Naive thymus-derived CD8-positive, alpha-beta T cell (primary cell): ENCODE measurements at regions not wholly inside any gene's neighbourhood (a gene's known extent, or its start where the extent isn't known, plus 50 kb on each side); places are given as distances from the start of the nearest gene placed in this dataset.
"Not testable (repeated sequence)": the region's sequence is repeated elsewhere in the genome, so short reads cannot be mapped to it uniquely, and the experiment has no call there.

Experiments used
- ATAC-seq, 2 donors: fragments of 150-1000 bp; cut with Tn5 transposase in 1 of 2; sonication (Bioruptor Pico), chemical (Tn5 transposase) in 1 of 2; 1 replicate in 1 of 2; 2 replicates in 1 of 2; pipeline ENCODE4 v1.10.0; 2021; ENCODE audit warnings: mild to moderate bottlenecking in 2 of 2, moderate library complexity in 2 of 2
- POLR2A ChIA-PET: fragments of 350-600 bp; sonication (Branson Sonifier 250); formaldehyde crosslinking; loops from one replicate; lab custom pipeline; 2021; ENCODE audit warnings: antibody characterized with exemption; lab: Charles Lee
- DNase-seq, 10 donors: peaks; one replicate each; pipeline versions ENCODE4 v3.0.0 to v3.0.0-alpha.2; 2020 to 2022
- H3K27ac Mint-ChIP-seq, 10 donors: one replicate each; pipeline ENCODE4 v1.8.0; 2020 to 2022; ENCODE audit warnings: mild to moderate bottlenecking in 10 of 10, mixed read lengths in 10 of 10, moderate library complexity in 4 of 10, inconsistent platforms in 1 of 10
- H3K27me3 Mint-ChIP-seq, 5 donors: one replicate each; pipeline ENCODE4 v1.8.0; 2021 to 2022; ENCODE audit warnings: mixed read lengths in 5 of 5
- H3K36me3 Mint-ChIP-seq, 3 donors: one replicate each; pipeline ENCODE4 v1.8.0; 2020 to 2022; ENCODE audit warnings: mixed read lengths in 3 of 3, mild to moderate bottlenecking in 2 of 3, inconsistent platforms in 1 of 3
- H3K4me1 Mint-ChIP-seq, 4 donors: one replicate each; pipeline ENCODE4 v1.8.0; 2021 to 2022; ENCODE audit warnings: mixed read lengths in 4 of 4
- H3K4me3 Mint-ChIP-seq, 10 donors: one replicate each; pipeline ENCODE4 v1.8.0; 2020 to 2022; ENCODE audit warnings: mild to moderate bottlenecking in 10 of 10, mixed read lengths in 10 of 10, moderate library complexity in 6 of 10, inconsistent platforms in 1 of 10
- H3K9me3 Mint-ChIP-seq, 9 donors: one replicate each; pipeline ENCODE4 v1.8.0; 2020 to 2022; ENCODE audit warnings: mixed read lengths in 9 of 9, mild to moderate bottlenecking in 3 of 9, inconsistent platforms in 1 of 9, moderate library complexity in 1 of 9

DNA sequence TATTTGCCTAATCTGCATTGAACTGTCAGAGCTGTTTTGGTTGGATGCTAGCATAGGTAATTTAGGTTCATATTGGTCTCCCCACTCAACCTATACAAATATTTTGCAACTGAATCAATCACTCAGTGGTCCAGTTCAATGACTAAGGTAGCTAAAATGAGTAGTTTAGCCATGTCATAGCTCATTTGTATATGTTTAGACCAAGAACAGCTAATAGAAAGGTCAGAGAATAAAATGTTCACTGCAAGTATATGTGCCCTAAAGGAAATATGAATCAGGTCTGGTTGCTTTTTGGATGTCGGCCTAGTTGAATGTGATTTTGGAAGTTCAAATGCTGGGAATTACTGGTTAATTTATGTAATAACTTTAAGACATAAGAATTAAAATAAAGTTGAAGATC is 883.9 kb downstream of the LRFN5 start:
- ATAC-seq (no peak), DNase-seq (no peak)
- no peaks in the 10 kb centered on the region for H3K27me3 Mint-ChIP-seq
- POLR2A ChIA-PET: no interaction called here
- H3K4me3 Mint-ChIP-seq: no peak overlapping the region
- no peak overlapping the region for H3K27ac Mint-ChIP-seq
- peaks cover 0 to 21% (median 3%) of the 10 kb centered on the region in 9 donors for H3K9me3 Mint-ChIP-seq
- H3K36me3 Mint-ChIP-seq: no peaks in the 10 kb centered on the region
- no peaks in the 10 kb centered on the region for H3K4me1 Mint-ChIP-seq

DNA sequence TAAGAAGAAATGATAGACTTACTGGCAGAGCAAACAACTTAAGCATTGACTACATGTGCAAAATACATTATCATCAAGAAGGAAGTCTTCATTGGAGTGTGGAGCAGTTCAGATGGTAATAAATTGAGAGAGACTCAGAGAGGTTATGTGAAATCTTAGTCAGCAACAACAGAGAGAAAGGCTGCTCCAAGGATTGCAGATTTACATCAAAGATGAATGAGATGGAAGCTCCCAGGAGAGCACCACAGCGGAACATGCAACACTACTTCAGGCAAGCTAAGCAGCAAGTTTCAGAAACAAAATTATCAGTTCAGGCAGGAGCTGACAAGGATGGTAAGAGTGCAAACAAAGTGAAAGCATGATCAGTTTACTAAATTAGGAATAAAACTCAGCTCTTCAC is 882.3 kb downstream of the LRFN5 start:
- peaks cover 0 to 21% (median 3%) of the 10 kb centered on the region in 9 donors for H3K9me3 Mint-ChIP-seq
- H3K36me3 Mint-ChIP-seq: no peaks in the 10 kb centered on the region
- no peak overlapping the region for H3K4me3 Mint-ChIP-seq
- no peak overlapping the region for H3K27ac Mint-ChIP-seq
- POLR2A ChIA-PET: no interaction called here
- DNase-seq (no peak), ATAC-seq (no peak)
- H3K4me1 Mint-ChIP-seq: no peaks in the 10 kb centered on the region
- H3K27me3 Mint-ChIP-seq: no peaks in the 10 kb centered on the region

DNA sequence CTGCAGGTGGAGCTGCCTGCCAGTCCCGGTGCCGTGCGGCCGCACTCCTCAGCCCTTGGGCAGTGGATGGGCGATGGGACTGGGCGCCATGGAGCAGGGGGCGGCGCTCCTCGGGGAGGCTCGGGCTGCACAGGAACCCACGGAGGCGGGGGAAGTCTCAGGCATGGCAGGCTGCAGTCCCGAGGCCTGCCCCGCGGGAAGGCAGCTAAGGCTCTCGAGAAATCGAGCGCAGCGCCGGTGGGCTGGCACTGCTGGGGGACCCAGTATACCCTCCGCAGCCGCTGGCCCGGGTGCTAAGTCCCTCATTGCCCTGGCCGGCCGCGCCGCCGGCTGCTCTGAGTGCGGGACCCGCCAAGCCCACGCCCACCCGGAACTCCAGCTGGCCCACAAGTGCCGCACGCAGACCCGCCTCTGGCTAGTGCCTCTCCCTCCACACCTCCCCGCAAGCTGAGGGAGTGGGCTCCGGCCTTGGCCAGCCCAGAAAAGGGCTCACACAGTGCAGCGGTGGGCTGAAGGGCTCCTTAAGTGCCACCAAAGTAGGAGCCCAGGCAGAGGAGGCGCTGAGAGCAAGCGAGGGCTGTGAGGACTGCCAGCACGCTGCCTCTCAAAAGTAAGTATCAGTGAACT is 875.8 kb downstream of the LRFN5 start:
- H3K36me3 Mint-ChIP-seq, H3K9me3 Mint-ChIP-seq, POLR2A ChIA-PET, ATAC-seq, H3K27me3 Mint-ChIP-seq, H3K27ac Mint-ChIP-seq, H3K4me3 Mint-ChIP-seq, H3K4me1 Mint-ChIP-seq: not testable (repeated sequence)
- peak in 1 of 10 donors; percentile 61 for DNase-seq

DNA sequence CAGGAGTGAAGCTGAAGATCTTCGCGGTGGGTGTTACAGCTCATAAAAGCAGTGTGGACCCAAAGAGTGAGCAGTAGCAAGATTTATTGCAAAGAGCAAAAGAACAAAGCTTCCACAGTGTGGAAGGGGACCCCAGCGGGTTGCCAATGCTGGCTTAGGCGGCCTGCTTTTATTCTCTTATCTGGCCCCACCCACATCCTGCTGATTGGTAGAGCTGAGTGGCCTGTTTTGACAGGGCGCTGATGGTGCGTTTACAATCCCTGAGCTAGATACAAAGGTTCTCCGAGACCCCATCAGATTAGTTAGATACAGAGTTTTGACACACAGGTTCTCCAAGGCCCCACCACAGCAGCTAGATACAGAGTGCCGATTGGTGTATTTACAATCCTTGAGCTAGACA is 875.0 kb downstream of the LRFN5 start:
- ATAC-seq, H3K4me1 Mint-ChIP-seq, H3K9me3 Mint-ChIP-seq, H3K36me3 Mint-ChIP-seq, POLR2A ChIA-PET, H3K27ac Mint-ChIP-seq, H3K4me3 Mint-ChIP-seq, H3K27me3 Mint-ChIP-seq, DNase-seq: not testable (repeated sequence)

DNA sequence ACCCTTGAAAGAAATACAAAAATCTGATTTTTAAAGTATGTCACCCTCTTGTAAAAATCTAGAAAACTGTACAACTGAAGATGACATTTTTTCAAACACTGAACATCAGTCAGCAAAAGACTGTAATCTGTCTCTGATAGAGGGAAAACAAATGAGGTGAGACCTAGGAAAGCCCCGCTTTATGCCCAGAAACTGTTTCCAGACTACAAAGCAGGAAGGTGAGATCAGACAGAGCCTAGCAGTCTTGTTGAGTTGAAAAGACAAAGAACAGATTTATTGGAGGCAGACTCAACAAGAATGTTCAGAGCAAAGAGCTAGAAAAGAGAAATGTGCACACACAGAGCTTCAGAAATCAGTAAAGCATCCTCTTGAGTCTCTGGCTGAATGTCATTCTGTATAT is 873.6 kb downstream of the LRFN5 start:
- Mint-ChIP-seq H3K27ac (no peak overlapping the region), H3K4me3 (no peak overlapping the region), H3K36me3 (no peaks in the 10 kb centered on the region), H3K27me3 (no peaks in the 10 kb centered on the region), H3K9me3 (peaks cover 0 to 4% (median 0%) of the 10 kb centered on the region in 9 donors), H3K4me1 (no peaks in the 10 kb centered on the region)
- DNase-seq (no peak), ATAC-seq (no peak)
- POLR2A ChIA-PET: no interaction called here

DNA sequence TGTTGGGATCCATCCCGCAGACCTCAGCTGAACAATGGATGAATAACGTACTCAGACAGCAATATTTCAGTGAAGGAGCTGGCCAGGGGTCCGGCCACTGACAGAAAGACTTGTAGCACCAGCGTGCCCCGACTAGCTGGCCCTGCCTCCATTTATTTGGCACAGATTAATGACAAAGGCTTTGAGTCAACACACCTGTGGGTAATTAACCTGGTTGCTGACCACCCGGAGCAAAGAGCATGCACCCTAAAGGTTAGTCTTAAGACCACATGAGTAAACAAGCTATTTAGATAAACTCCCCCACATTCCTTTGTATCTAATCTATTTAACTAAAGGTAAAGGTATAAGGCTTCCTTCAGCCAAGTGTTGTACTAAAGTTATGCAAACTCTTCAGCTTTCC is 868.6 kb downstream of the LRFN5 start:
- Mint-ChIP-seq H3K36me3 (no peaks in the 10 kb centered on the region), H3K4me3 (no peak overlapping the region)

DNA sequence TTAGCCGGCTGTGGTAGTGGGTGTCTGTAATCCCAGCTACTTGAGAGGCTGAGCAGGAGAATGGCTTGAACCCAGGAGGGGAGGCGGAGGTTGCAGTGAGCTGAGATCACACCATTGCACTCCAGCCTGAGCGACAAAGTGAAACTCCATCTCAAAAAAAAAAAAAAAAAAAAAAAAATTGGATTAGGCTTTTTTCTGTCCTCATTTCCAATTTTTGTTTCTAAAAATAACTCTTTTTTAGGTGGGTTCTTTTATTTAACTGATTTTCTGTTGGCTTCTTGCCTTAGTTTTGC is 863.7 kb downstream of the LRFN5 start:
- ATAC-seq (no peak), DNase-seq (no peak)
- no peaks in the 10 kb centered on the region for H3K36me3 Mint-ChIP-seq
- POLR2A ChIA-PET: no interaction called here
- peaks cover 0 to 40% (median 6%) of the 10 kb centered on the region in 9 donors for H3K9me3 Mint-ChIP-seq
- no peak overlapping the region for H3K4me3 Mint-ChIP-seq
- H3K27me3 Mint-ChIP-seq: no peaks in the 10 kb centered on the region
- H3K27ac Mint-ChIP-seq: no peak overlapping the region
- H3K4me1 Mint-ChIP-seq: no peaks in the 10 kb centered on the region

More for the DNA sequence above, 868.6 kb downstream of the LRFN5 start:
- DNase-seq (no peak), ATAC-seq (no peak)
- Mint-ChIP-seq H3K4me1 (no peaks in the 10 kb centered on the region), H3K27ac (no peak overlapping the region), H3K27me3 (no peaks in the 10 kb centered on the region), H3K9me3 (peaks cover 0 to 12% (median 3%) of the 10 kb centered on the region in 9 donors)
- POLR2A ChIA-PET: no interaction called here

DNA sequence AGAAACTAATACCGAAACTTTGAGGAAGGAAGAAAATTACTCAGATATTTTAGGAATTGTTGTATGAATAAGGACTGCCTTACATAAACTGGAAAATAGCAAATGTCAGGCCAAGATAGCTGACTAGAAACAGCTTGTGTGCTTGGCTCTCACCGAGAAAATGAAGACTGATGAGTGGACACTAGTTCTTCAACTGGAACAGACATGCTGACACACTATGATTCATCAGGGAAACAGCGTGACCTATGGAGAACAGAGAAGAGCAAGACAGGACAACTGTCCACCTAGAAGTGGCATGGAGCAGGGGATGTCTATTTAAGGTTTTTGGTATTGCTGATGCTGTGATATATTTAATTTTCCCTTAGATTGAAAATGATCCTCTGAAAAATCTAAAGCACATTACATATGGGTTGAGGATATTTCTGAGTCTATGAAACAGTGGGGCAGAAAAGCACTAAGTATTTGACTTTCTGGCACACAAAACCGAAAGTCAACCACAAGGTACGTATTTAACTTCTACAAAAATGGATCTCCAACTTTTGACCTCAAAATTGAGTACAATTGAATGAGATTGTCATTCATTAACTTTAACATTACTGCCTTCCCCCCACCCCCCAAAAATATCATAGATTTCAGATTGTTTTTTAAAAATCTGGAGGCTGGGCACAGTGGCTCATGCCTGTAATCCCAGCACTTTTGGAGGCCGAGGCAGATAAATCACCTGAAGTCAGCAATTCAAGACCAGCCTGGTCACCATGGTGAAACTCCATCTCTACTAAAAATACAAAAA is 863.2 kb downstream of the LRFN5 start:
- POLR2A ChIA-PET: no interaction called here
- Mint-ChIP-seq H3K27me3 (no peaks in the 10 kb centered on the region), H3K36me3 (no peaks in the 10 kb centered on the region), H3K27ac (no peak overlapping the region), H3K4me3 (no peak overlapping the region), H3K9me3 (peaks cover 0 to 40% (median 6%) of the 10 kb centered on the region in 9 donors), H3K4me1 (no peaks in the 10 kb centered on the region)
- ATAC-seq (no peak), DNase-seq (no peak)

DNA sequence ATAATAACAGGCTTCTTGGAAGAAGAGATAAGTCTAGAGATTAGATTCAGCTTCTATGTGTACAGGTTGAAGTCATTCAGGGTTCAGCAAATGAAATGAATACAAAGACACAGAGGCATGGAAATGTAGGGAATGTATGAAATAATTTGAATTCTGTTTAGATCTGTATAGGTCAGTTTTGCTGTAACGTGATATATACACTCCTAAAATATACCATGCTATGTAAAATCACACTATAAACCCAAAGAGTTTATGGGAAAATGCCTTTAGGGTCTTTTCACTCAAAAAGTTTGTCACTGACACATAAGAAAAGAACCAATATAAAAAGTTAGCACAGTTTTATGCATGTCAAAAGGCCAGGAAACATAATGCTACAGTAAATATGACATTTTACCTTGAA is 854.0 kb downstream of the LRFN5 start:
- POLR2A ChIA-PET: no interaction called here
- Mint-ChIP-seq H3K4me3 (no peak overlapping the region), H3K36me3 (no peaks in the 10 kb centered on the region), H3K4me1 (no peaks in the 10 kb centered on the region), H3K27ac (no peak overlapping the region), H3K9me3 (peaks cover 0 to 10% (median 3%) of the 10 kb centered on the region in 9 donors), H3K27me3 (no peaks in the 10 kb centered on the region)
- ATAC-seq (no peak), DNase-seq (no peak)

DNA sequence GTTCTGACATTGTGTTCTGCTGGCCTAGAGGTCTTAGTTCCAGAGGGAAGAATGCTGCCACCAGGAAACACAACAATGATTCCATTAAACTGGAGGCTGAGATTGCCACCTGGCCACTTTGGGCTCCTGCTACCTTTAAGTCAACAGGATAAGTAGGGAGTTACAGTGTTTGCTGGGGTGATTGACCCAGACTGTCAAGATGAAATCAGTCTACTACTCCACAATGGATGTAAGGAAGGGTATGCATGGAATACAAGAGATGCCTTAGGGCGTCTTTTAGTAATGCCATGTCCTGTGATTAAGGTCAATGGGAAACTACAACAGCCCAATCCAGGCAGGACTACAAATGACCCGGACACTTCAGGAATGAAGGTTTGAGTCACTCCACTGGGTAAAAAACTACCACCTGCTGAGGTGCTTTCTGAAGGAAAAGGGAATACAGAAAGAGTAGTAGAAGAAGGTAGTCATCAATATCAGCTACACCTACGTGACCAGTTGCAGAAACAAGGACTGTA is 852.6 kb downstream of the LRFN5 start:
- Mint-ChIP-seq H3K4me1 (no peaks in the 10 kb centered on the region), H3K27me3 (no peaks in the 10 kb centered on the region), H3K27ac (no peak overlapping the region), H3K9me3 (peaks cover 0 to 16% (median 7%) of the 10 kb centered on the region in 9 donors), H3K36me3 (no peaks in the 10 kb centered on the region), H3K4me3 (no peak overlapping the region)
- ATAC-seq (no peak), DNase-seq (no peak)
- POLR2A ChIA-PET: no interaction called here

DNA sequence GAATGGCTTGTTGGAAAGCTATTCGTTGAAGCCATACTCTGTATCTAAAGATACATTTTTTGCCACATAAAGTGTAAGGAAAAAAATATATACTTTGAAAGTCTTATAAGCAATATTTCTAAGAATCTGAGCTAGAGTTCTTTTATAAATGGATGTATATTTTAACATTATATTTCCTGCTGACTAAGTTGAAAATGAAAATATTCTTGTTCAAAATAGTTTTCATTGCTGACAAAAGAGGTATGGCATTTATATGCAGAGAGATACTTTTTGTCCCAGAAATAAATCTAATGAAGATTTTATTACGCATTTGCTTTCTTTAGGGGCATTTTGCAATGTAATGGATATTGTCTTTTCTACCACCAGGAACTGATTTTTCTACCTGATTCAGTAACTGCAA is 834.9 kb downstream of the LRFN5 start:
- Mint-ChIP-seq H3K9me3 (peaks cover 0 to 9% (median 2%) of the 10 kb centered on the region in 9 donors), H3K36me3 (no peaks in the 10 kb centered on the region), H3K27me3 (no peaks in the 10 kb centered on the region), H3K4me3 (no peak overlapping the region), H3K4me1 (no peaks in the 10 kb centered on the region), H3K27ac (no peak overlapping the region)
- ATAC-seq: no peak
- DNase-seq: no peak
- POLR2A ChIA-PET: no interaction called here

DNA sequence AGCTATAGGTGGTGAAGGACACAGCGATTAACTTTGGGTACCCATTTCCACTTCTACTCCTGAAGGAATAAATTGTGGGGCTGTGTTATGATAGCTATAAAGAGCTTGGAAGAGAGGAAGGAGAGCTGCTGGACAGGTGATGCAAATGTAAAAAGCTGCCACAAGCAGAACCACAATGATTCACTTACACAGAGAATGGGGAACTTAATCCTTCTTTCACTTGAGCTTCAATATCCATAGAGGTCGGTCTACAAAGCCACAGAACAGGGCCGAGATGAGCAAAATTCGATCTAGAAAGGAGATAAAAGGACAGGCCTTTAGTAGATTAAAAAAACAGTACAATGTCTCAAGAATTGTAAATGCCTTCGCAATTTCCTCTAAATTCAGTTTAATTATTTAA is 831.1 kb downstream of the LRFN5 start:
- peaks cover 4 to 17% (median 9%) of the 10 kb centered on the region in 9 donors for H3K9me3 Mint-ChIP-seq
- DNase-seq (no peak), ATAC-seq (no peak)
- no peaks in the 10 kb centered on the region for H3K27me3 Mint-ChIP-seq
- H3K4me3 Mint-ChIP-seq: no peak overlapping the region
- H3K27ac Mint-ChIP-seq: no peak overlapping the region
- no peaks in the 10 kb centered on the region for H3K36me3 Mint-ChIP-seq
- H3K4me1 Mint-ChIP-seq: no peaks in the 10 kb centered on the region
- POLR2A ChIA-PET: no interaction called here

DNA sequence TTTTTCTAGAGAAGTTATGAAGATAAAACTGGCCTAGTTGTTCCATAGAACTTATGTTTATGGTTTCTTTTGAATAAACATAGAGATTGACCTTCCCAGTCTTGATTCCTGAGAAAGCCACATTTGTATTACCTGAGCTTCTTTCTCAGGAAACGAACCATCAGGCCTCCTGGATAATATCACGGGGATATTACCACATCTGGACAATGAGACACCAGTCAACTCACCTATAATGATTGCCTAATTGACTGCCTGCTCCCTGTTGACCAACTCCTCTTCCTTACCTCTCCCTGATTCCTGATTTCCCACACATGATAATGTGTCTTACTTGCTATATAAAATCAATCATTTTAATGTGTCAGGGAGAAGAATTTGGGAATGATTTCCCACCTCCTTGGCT is 822.7 kb downstream of the LRFN5 start:
- no peak for DNase-seq
- ATAC-seq: no peak
- Mint-ChIP-seq H3K27me3 (no peaks in the 10 kb centered on the region), H3K4me1 (no peaks in the 10 kb centered on the region), H3K36me3 (peaks cover 0 to 4% (median 0%) of the 10 kb centered on the region in 3 donors), H3K9me3 (peaks cover 0 to 38% (median 11%) of the 10 kb centered on the region in 9 donors), H3K4me3 (no peak overlapping the region), H3K27ac (no peak overlapping the region)
- POLR2A ChIA-PET: no interaction called here
